DND-41 (cell line): ENCODE measurements at regions not wholly inside any gene's neighbourhood (a gene's known extent, or its start where the extent isn't known, plus 50 kb on each side); places are given as distances from the start of the nearest gene placed in this dataset.

Experiments used
- EZH2 ChIP-seq: IDR thresholded peaks from 3 replicates; pipeline ENCODE4 v1.6.1; 2012; ENCODE audit warnings: borderline replicate concordance, low read depth, mild to moderate bottlenecking, moderate library complexity, low read length, inconsistent platforms; ENCODE audit not compliant: severe bottlenecking
- TF ChIP-seq, protein P1 (sequence below): IDR thresholded peaks from 2 replicates; pipeline ENCODE4 v1.5.1; 2012; ENCODE audit warnings: borderline replicate concordance, low read length, moderate library complexity, mild to moderate bottlenecking; ENCODE audit not compliant: poor library complexity, severe bottlenecking; ENCODE audit errors: extremely low read depth

DNA sequence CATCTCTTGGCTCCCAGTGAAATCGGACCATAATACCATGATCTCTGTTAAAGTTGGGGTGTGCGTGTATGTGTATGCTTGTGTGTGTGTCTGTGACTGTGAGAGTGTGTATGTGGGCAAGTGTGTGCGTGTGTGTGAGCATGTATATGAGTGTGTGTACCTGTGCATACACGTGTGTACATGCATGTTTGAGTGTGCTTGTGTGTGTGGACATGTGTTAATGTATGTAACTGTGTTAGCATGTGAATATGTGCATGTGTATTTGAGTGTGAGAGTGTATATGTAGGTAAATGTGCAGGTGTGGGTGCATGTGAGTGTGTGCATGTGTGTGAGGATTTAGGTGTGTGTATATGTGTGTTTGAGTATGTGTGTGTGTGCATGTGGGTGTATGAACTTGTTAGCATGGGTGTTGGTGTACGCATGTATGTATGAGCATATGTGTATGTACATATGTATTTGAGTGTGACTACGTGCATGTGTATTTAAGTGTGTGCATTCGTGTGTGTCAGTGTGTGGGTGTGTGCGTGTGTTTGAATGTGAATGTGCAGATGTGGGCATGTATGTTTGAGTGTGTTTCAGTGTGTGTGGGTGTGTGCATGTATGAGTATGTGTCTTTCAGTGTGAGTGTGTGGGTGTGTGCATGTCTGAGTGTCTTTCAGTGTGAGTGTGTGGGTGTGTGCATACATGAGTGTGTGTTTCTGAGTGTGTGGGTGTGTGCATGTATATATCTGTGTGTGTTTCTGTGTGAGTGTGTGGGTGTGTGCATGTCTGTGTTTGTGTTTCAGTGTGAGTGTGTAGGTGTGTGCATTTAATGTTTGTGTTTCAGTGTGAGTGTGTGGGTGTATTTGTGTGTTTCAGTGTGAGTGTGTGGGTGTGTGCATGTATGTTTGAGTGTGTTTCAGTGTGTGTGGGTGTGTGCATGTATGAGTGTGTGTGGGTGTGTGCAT, 183.2 kb downstream of the SOX9 start:
- TF ChIP-seq, protein P1, sequence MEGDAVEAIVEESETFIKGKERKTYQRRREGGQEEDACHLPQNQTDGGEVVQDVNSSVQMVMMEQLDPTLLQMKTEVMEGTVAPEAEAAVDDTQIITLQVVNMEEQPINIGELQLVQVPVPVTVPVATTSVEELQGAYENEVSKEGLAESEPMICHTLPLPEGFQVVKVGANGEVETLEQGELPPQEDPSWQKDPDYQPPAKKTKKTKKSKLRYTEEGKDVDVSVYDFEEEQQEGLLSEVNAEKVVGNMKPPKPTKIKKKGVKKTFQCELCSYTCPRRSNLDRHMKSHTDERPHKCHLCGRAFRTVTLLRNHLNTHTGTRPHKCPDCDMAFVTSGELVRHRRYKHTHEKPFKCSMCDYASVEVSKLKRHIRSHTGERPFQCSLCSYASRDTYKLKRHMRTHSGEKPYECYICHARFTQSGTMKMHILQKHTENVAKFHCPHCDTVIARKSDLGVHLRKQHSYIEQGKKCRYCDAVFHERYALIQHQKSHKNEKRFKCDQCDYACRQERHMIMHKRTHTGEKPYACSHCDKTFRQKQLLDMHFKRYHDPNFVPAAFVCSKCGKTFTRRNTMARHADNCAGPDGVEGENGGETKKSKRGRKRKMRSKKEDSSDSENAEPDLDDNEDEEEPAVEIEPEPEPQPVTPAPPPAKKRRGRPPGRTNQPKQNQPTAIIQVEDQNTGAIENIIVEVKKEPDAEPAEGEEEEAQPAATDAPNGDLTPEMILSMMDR: no peak
- no peak for TF ChIP-seq EZH2
